Skin of body (tissue), 1 donor: ENCODE measurements at regions not wholly inside any gene's neighbourhood (a gene's known extent, or its start where the extent isn't known, plus 50 kb on each side); places are given as distances from the start of the nearest gene placed in this dataset.
A peak's percentile ranks its signal among the peaks of the same experiment; 100 is the strongest.

ENCODE experiments used
- DNase-seq: peaks from one replicate; lab custom pipeline; 2025; lab: John Stamatoyannopoulos, UW

DNA sequence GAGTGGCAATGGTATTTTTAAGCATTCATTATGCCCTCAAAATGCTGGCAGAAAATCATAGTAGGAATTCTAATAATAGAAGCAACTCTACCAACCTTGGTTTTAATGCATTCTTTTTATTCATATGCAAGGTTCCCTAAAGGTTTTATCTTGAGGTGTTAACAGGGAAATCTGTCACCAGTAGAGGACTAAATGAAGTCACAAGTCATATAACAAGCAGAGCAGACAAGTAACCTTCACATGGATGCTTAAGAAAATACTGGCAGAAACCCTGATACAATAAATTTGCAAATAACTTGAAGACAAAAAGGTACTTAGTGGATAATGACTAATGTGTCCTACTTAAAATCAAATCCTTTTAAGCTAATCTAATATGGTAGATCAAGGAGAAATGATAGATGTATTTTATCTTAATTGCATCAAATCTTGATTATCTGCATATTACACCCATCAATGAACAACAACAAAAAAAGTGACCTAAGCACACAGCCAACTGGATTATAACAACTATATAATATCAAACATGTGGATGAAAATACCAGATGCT, 73.3 kb downstream of the RFC3 start:
- no peak for DNase-seq

DNA sequence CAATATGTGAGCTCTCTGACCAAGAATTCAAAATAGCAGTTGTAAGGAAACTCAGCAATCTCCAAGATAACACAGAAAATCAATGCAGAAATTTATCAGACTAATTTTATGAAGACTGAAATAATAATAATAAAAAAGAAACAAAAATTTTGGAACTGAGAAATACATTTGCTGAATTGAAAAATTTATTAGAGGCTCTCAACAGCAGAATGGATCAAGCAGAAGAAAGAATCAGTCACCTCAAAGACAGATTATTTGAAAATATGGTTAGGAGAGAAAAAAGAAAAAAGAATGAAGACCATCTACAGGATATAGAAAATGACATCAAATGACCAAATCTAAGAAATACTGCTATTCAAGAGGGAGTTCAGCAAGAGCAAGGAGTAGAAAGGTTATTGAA, 75.6 kb downstream of the RFC3 start:
- no peak for DNase-seq

DNA sequence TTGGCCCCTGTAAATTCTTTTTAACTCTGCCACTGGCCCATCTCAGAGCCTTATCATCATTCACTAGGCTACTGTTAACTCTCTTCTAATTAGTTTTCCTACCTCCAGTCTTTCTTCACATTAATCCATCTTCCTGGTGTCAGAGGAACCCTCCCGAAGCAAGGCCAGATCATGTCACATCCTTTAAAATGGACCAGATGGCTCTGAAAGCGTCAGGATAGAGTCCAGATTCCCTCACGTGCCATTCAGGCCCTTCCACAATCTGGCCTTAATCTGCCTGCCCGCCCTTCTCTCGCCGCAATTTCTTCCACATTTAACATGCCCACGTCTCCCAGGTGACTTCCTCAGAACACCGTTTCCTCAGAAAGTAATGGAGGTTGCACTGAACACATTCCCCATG, 86.5 kb downstream of the RFC3 start:
- no peak for DNase-seq

DNA sequence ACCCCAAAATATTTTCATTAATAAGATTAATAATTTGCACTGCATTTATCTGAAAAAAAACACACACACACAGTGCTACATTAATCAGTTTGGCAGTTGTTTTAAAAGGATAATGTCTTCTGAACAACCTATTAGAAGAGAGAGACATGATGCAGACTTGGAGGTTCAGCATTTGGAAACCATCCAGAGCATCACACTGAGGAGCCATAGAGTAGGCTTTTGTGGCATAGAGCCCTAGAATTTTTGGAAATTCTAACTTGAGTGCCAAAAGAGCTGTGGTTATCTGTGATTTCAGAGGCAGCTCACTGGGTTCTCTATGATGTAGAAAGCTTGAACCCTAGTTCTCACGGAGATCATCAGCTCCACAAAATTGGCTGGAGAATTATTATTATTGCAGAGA, 90.2 kb downstream of the RFC3 start:
- DNase-seq, result no peak

DNA sequence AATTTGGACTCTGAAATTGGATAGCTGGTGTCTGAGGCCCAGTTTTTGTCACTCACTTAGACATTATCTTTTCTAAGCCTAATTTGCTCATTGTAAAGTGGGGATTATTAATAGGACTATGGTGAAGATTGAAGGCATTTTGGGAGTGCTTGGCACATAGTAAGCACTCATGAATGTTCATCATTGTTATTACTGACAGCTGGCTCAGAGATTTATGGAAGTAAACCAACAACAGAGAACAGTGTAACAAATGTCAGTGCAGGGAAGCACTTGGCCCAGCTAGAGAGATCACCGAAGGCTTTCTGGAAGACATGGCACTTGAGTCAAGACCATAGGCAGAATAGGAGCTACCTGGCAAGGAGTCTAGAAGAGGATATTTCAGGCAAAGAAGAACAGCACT, 92.3 kb downstream of the RFC3 start:
- DNase-seq, result no peak

DNA sequence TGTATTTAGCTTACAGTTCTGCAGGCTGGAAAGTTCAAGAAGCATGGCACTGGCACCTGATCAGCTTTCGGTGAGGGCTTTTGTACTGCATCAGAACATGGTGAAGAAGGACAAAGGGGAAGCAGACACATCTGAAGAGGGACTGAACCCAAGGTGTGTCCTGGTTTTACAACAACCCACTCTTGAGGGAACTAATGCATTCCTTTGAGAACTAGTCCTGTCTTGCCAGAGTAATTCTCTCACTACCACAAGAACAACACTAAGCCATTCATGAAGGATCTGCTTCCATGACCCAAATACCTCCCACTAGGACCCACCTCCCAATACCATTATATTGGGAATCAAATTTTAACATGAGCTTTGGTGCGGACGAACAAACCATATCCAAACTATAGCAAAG, 93.6 kb downstream of the RFC3 start:
- no peak for DNase-seq

DNA sequence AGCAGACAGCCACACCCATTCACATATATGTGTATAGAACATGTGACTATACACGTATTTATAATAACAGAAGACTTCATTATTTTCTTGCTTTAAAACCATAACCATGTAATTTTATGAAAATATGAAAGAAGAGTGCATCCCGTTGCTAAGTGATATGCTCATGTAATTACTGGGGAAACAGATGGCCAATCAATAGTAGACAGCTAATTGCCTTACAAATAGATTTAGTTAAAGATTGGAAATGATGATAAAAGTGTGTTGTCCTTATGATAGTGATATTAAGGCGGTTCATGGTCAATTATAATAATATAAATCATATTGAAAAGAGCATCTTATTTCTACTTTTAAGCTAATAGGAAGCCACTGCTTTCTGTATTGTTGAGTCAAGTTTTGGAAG, 95.9 kb downstream of the RFC3 start:
- no peak for DNase-seq

DNA sequence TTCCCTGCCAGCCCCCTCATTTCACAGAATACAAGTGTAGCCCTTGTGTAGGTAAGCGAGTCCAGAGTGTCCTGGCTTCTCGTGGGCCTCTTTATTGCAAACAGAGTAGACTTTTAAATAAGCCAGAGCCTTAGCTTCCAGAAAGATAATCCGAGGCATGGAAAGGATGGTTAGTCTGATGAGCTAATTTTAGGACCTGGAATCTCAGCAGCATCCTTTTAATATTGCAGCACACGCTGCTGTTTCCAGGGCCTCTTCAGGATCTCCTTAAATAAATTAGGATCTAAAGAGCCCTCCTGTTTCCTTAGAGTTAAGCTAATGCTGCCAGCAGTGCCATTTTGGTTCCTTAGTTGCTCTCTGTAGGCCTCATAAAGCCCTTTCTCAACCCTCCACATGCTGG, 99.2 kb downstream of the RFC3 start:
- no peak for DNase-seq

DNA sequence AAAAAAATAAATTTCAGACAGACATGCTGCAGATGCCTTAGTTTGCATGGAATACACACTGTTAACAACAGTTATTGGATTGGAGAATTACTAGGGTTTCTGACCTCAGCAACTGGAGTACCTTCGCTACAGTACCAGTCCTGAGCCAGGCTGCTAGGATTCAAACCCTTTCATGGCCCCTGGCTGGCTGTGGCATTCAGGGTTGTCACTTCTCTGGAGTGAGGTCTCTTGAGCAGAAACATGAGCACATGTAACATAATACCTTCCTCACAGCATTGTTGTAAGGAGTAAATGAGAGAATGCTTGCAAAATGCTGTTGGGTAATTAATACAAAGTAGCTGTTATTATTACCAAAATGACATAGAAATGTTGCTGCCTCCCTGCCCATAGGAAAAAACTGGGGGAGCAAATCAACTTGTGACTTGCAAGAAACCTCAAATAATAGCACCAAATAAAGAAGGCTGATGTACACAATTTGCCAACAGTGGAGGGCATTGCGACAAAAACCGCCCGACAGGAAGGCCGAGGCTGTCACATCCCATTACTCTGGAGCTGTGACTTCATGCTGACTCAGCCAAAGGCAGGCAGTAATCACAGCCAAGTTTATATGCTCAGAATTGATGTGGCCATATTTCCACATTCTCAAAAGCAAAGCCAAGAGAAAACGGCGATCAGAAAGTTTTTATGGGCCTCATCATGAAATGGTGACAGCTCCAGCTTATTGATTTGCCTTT, 100.4 kb downstream of the RFC3 start:
- DNase-seq, result peak; percentile 54

DNA sequence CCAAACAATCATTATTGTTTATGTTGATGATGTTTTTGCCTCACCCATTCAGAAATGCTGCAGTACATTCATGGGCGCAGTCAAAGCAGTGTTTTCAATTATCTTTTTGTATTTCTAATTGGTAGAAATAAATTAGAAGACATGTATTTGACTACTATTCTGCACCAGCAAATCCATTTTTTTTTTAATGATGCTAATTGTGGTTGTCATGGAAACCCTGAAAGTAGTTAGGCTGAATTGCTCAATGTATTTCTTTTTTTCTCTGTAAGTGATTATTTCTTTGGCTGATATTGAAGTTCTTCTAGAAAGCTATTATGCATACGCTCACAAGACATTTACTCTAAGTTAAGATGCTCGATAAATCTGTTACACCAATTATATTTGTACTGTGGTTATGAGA, 101.2 kb downstream of the RFC3 start:
- DNase-seq, result peak; percentile 27

DNA sequence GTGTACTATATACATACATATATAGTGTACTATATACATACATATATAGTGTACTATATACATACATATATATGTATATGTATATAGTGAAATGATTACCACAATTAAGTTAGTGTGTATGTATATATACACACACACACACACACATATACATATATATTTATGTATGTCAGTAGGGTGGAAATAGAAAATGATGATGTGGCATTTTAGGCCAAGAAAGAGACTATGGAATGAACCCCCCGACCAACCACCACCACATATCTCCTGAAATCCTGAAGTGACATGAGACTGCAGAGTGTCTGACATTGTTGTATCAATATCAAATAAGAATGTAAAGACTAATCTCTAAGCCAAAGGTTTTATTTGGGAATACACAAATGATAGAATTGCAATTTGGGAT, 107.6 kb downstream of the RFC3 start:
- no peak for DNase-seq

DNA sequence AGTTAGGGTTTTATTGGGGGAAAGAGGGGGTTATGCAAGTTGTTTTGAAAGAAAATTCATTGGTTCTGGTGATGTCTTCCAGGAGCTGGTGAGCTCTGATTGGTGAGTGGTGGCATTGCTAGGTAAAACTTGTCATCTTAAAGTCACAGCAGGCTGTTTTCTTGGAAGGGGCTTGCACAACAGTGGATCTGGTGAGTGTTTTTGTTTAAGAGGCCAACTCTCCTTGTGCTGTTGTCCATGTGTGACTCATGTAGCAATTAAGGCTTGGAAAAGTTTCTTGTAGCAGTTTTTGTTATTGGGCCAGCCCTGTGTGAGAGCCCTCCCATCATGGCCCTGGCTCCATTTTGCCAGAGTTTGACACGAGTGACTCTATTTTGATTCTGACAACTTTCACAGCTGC, 109.4 kb downstream of the RFC3 start:
- DNase-seq, result no peak

DNA sequence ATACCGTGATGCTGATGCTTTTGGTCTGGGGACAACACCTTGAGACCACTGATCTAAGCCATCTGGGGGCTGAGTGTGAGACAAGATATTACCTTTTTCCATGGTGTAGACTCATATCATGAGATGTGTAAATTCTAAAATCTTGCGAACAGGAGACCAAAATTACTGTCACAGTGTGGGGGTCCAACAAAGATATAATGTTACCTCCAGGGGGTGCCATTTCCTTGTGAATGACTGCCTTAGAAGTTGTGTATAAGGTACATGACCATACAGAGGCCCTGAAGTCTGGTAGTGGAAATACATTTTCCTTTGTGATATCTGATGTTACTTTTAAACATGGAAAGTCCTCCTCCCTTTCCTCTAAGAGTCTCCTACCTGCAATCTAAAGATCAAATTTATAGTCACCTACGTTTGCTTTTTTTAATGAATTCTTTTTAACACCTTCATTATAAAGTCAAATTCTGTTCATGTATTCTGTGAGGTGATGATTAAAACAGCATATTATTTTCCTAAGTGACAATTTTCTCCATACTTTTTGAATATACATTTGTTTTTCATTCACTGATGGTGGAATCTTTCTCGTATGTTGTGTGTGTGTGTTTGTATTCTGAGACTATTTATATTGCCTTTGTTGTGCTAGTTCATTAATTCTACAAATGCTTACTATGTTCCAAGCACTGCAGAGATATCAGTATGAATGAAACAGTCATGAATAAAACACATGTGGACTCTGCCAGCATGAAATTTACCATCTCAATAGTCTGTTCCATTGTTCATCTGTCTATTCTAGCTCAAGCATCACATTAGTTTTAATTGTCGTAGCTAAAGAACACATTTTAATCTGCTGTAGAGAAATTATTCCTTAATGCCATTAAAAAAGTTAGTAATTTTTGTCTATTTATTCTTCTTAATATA, 113.7 kb downstream of the RFC3 start:
- peak; percentile 27 for DNase-seq

DNA sequence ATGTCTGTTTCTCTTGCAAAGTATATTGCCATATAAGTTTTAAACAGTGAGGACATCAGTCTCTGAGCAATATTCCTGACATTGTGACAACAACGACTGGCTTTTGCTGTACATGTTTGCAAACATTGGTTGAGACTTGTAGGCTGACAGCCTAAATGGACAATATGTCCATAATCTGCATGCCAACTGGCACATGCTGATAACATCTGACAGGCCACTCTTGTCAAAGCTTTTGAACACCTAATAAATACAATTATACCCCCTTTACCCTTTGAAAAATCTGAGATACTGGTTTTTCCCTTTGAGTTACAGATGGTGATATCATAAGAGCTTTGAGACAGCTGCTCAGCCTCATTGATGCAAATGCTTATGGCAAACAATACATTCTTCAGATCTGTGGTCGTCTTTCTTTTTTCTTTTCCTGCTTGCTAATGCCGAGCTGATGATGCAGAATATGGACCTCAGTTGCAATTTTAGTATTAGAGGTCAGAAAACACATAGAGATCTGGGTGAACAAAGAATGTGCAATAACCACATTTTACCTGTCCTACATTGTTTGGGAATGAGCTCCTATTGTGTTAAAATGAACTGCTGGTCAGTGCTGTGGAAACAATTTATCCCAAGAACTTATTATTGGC, 114.9 kb downstream of the RFC3 start:
- no peak for DNase-seq

DNA sequence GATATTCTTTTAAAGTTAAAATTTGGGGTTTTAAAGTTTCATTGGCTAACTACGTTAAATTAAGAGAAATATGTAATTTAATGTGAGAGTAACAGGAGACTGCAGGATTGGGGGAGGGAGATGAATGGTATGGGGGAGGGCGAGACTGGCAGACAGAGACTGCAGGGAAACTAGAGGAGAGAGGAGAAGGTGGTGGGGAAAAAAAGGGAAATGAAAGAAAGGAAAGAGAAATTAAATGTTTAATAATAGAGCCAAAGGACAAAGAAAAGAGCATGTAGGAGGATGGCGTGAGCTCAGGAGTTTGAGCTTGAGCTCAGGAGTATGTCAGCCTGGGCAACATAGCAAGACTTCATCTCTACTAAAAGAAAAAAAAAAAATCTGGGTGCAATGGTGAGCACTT, 115.9 kb downstream of the RFC3 start:
- no peak for DNase-seq

DNA sequence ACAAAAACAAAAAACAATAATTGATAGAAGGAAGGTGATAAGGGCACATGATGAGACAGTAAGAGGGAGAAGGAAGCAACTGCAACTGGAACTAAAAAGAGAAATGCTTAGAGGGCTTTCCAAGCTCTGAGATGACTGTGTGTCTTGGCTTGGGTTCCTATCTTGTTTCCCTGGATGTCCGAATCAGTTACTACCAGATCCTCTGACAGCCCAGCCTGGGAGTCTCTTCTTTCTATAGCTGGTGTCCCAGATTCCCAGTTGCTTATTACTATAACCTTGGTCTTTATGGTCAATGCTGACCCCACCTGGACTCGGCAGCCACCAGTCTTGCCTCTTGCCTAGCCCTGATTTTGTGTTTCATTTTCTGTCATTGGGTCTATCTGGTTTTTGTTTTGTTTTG, 116.4 kb downstream of the RFC3 start:
- no peak for DNase-seq

DNA sequence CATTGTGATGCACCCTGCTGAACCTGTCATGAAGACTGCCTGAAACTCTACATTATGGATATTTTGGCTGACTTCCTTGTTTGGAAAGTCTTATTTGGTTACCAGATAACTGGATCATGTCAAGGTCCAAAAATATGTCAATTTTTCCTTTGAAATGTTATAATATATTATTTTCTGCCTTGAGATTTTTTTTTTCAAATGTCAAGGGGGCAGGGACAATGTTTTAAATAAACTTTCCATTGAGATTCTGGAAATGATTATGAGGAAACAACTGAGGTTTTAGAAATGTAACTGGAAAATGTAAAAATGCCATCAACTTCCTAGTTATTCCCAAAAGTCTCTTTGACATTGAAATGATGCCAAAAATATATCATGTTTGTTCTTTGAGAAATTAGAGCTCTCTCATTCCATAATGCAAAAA, 117.0 kb downstream of the RFC3 start:
- DNase-seq, result peak; percentile 81

DNA sequence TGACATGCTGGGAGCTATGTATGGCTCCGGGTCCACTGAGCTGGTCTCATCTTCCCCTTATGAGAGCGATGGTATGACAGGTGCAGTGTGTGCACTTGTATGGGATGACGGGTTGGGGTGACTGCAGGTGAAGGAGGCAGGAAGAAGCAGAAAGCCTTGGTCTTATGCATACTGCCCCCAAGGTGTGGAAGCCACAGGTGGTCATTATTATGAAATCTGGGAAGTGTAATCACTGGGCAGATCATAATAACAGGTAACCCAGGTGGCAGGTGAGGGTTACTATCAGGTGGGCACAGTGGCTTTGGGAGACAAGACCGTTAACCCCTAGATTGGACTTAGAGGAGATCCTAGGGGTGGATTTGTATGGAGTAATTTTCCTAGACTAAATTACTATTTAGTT, 118.0 kb downstream of the RFC3 start:
- no peak for DNase-seq

DNA sequence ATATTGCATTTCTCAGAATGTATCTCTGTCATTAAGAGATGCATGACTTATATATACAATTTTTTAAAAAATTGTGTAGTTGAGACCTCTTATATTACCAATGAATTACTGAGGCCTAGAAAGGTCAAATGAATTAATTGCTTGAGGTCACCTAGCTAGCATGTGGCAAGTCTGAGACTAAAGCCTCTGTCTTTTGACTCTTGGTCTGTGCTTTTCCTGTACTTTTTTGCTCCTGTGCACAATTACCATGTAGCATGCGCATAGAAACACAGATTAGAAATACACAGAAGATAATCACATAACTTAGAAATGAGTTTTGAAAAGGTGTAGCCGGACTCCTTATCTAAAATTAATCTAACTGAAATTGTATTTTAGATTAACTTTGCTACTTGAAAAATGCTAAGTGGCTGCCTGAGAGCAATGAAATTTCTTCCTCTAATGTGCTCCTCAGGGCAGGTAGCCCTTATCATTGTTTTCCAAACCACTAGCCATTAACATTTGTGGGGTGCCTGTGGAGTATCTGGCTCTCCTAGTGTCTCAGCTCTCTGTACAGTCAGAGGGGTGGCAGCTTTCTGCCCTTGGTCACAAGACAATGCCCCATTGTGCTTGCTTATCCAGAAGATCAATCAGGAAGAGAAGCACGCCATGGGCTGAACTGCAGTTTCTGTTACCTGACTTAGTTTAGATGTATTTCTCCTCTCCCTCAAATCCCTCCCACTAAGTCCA, 119.6 kb downstream of the RFC3 start:
- DNase-seq, result no peak

DNA sequence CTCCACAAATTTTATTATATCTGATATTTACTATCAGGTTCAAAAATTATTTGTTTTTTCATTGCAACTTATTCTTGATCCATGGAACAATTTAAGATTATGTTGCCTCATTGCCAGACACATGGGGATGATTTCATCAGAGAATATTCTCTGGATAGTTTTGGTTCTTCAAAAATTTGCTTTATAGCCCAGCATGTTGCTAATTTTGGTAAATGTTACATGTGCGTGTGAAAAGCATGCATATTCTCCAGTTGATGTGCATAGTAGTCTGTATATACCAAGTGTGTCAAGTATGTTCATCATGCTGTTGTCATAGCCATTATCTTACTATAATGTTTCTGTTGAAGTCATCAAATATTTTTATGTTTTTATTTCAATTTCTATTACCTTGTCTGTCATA, 122.3 kb downstream of the RFC3 start:
- DNase-seq, result peak; percentile 23

DNA sequence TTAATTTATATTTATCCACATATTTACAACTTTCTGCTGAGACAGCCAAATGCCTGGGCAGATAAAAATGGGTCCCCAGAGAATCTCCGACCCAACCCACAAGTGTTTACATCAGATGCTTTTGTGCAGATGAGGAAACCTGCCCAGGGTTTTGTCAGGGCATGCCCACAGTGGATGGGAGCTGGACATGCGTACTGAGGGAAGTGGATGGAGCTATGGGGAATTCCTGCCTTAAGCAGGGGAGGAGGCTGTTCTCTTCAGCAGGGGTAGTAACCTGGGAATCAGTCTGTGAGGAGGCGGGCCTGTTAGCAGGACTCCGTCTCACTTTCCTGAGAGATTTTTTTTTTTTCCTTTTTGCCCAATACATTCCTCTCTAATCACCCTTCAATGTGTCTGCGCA, 122.9 kb downstream of the RFC3 start:
- no peak for DNase-seq
